Upper lobe of left lung (tissue), 6 donors: ENCODE measurements at regions not wholly inside any gene's neighbourhood (a gene's known extent, or its start where the extent isn't known, plus 50 kb on each side); places are given as distances from the start of the nearest gene placed in this dataset.

Experiments used
- ATAC-seq, 2 donors: fragments of 200-7000 bp; cut with Tn5 transposase; one replicate each; pipeline ENCODE4 v1.9.1; 2022; ENCODE audit warnings: mild to moderate bottlenecking in 2 of 2, moderate library complexity in 2 of 2; ENCODE audit not compliant: low FRiP score in 2 of 2
- DNase-seq, 2 donors: peaks; one replicate each; pipeline ENCODE4 v3.0.0-alpha.2; 2019 to 2020
- H3K27ac ChIP-seq, 4 donors: fragments of 200-600 bp; sonication (generic); one replicate each; pipeline ENCODE4 v1.5.1; 2016 to 2019
- H3K27me3 ChIP-seq, 4 donors: fragments of 200-600 bp; sonication (generic); one replicate each; pipeline ENCODE4 v1.5.1; 2017 to 2019
- H3K36me3 ChIP-seq, 4 donors: fragments of 200-600 bp; sonication (generic); one replicate each; pipeline ENCODE4 v1.5.1; 2016 to 2019
- H3K4me1 ChIP-seq, 4 donors: fragments of 200-600 bp; sonication (generic); one replicate each; pipeline ENCODE4 v1.5.1; 2018 to 2019
- H3K4me3 ChIP-seq, 4 donors: fragments of 200-600 bp; sonication (generic); one replicate each; pipeline ENCODE4 v1.5.1; 2017 to 2019; ENCODE audit warnings: mild to moderate bottlenecking in 2 of 4, moderate library complexity in 1 of 4
- H3K9me3 ChIP-seq, 4 donors: fragments of 200-600 bp; sonication (generic); one replicate each; pipeline ENCODE4 v1.5.1; 2018 to 2019
- EP300 ChIP-seq, 4 donors: sonication (generic); formaldehyde crosslinking; IDR thresholded peaks; one replicate each; pipeline ENCODE4 v1.5.1; 2017; ENCODE audit warnings: antibody characterized with exemption in 4 of 4, control low read depth in 2 of 4
- POLR2A ChIP-seq, 4 donors: fragments of 450-650 bp; IDR thresholded peaks; one replicate each; pipeline ENCODE4 v1.5.1; 2016 to 2017; ENCODE audit warnings: antibody characterized with exemption in 4 of 4, mild to moderate bottlenecking in 2 of 4
- POLR2AphosphoS5 ChIP-seq, 2 donors: sonication (generic); formaldehyde crosslinking; IDR thresholded peaks; one replicate each; pipeline ENCODE4 v1.5.1; 2017; ENCODE audit warnings: antibody characterized with exemption in 2 of 2
- WGBS, 2 donors: methylation state at CpG; one replicate each; pipeline ENCODE4 v1.1.5; 2017 to 2018; 5-methylcytosine and 5-hydroxymethylcytosine counted together
- TF ChIP-seq, protein P1 (sequence below), 6 experiments: fragments of 450-650 bp in 4 of 6; fragments of 200-600 bp in 2 of 6; sonication (generic) in 2 of 6; IDR thresholded peaks; one replicate each; pipeline ENCODE4 v1.5.1; 2016 to 2019; ENCODE audit warnings: antibody characterized with exemption in 6 of 6
- donor health status: DM: no; HTN: no; CAD: no; lungs with moderate emphysema.
- donor health status: DM: no; HTN: yes; CAD: no; lungs with severe emphysema.

DNA sequence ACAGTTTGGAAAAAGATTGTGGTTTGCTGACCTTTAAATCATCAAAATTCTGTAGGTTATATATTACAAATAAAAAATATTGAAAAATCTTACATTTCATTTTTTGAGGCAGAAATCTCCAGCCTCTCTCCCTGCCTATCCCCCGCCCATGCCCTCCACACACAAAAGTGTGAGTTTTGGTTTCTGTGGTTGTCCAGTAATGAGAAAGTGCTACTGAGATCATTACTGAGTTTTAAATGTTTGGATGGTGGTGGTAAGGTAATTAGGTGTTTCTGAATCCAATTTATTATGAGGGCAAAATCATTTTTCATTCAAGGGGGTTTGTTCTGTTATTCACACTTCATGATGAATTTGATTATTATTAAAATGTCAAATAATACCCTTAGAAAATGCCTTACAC is 448.0 kb upstream of the SLC10A2 start:
- Histone ChIP-seq H3K27me3 (no peaks in the 10 kb centered on the region), H3K4me3 (no peak overlapping the region), H3K4me1 (no peaks in the 10 kb centered on the region), H3K36me3 (no peaks in the 10 kb centered on the region), H3K27ac (no peak overlapping the region), H3K9me3 (no peaks in the 10 kb centered on the region)
- 76 to 87% methylated on average over 1 of the region's 1 CpG for WGBS, 2 donors
- TF ChIP-seq POLR2AphosphoS5 (IDR thresholded peaks at IDR 0.05) (no peak), POLR2A (IDR thresholded peaks at IDR 0.05) (no peak), EP300 (IDR thresholded peaks at IDR 0.05) (no peak)
- TF ChIP-seq, protein P1, sequence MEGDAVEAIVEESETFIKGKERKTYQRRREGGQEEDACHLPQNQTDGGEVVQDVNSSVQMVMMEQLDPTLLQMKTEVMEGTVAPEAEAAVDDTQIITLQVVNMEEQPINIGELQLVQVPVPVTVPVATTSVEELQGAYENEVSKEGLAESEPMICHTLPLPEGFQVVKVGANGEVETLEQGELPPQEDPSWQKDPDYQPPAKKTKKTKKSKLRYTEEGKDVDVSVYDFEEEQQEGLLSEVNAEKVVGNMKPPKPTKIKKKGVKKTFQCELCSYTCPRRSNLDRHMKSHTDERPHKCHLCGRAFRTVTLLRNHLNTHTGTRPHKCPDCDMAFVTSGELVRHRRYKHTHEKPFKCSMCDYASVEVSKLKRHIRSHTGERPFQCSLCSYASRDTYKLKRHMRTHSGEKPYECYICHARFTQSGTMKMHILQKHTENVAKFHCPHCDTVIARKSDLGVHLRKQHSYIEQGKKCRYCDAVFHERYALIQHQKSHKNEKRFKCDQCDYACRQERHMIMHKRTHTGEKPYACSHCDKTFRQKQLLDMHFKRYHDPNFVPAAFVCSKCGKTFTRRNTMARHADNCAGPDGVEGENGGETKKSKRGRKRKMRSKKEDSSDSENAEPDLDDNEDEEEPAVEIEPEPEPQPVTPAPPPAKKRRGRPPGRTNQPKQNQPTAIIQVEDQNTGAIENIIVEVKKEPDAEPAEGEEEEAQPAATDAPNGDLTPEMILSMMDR (IDR thresholded peaks at IDR 0.05), result no peak
- no peak for ATAC-seq
- DNase-seq, result no peak

GRCh38 chr13:103510007-103510535 is 443.9 kb upstream of the SLC10A2 start:
- Histone ChIP-seq H3K4me1 (no peaks in the 10 kb centered on the region), H3K27ac (no peak overlapping the region), H3K4me3 (no peak overlapping the region), H3K36me3 (no peaks in the 10 kb centered on the region), H3K27me3 (no peaks in the 10 kb centered on the region), H3K9me3 (no peaks in the 10 kb centered on the region)
- 80 to 85% methylated on average over 13 of the region's 13 CpGs for WGBS, 2 donors
- TF ChIP-seq, protein P1 (IDR thresholded peaks at IDR 0.05), result no peak
- TF ChIP-seq EP300 (IDR thresholded peaks at IDR 0.05) (no peak), POLR2A (IDR thresholded peaks at IDR 0.05) (no peak), POLR2AphosphoS5 (IDR thresholded peaks at IDR 0.05) (no peak)
- ATAC-seq (no peak), DNase-seq (peak in 1 of 2 donors; percentile 47)

- Histone ChIP-seq H3K36me3 (no peaks in the 10 kb centered on the region), H3K9me3 (peaks cover 0 to 6% (median 0%) of the 10 kb centered on the region in 4 donors), H3K4me1 (no peaks in the 10 kb centered on the region), H3K4me3 (no peak overlapping the region), H3K27ac (no peak overlapping the region), H3K27me3 (no peaks in the 10 kb centered on the region)
- ATAC-seq, result no peak
- WGBS, 2 donors, result 92% methylated on average over 1 of the region's 1 CpG
- TF ChIP-seq EP300 (IDR thresholded peaks at IDR 0.05) (no peak), POLR2A (IDR thresholded peaks at IDR 0.05) (no peak), POLR2AphosphoS5 (IDR thresholded peaks at IDR 0.05) (no peak)
- TF ChIP-seq, protein P1 (IDR thresholded peaks at IDR 0.05), result no peak
- DNase-seq, result no peak
These were observed 431.2 kb upstream of the SLC10A2 start for GRCh38 chr13:103497404-103497803.

- Histone ChIP-seq H3K9me3 (no peaks in the 10 kb centered on the region), H3K4me1 (no peaks in the 10 kb centered on the region), H3K27me3 (no peaks in the 10 kb centered on the region), H3K27ac (no peak overlapping the region), H3K36me3 (no peaks in the 10 kb centered on the region), H3K4me3 (no peak overlapping the region)
- DNase-seq, result no peak
- TF ChIP-seq POLR2AphosphoS5 (IDR thresholded peaks at IDR 0.05) (no peak), EP300 (IDR thresholded peaks at IDR 0.05) (no peak), POLR2A (IDR thresholded peaks at IDR 0.05) (no peak)
- TF ChIP-seq, protein P1 (IDR thresholded peaks at IDR 0.05), result no peak
- 35 to 36% methylated on average over 2 of the region's 2 CpGs for WGBS, 2 donors
- ATAC-seq, result no peak
These were observed 421.6 kb upstream of the SLC10A2 start for GRCh38 chr13:103487841-103488240.

DNA sequence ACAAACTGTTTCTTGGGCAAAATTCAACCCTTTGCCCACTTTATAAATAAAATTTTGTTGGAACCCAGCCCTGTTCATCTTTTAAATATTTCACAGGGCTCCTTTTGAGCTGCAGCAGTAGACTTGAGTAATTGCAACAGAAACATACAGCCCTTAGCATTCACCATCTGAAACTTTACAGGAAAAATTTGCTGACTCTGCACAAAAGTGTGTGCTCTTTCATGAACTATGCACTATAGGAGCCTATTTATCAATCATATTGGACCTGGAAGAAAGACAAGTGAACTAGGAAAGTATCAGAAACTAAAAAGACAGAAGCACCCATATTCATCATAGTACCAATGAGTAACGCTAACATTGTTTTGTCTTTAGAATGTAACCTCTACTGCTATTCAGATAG is 406.9 kb upstream of the SLC10A2 start:
- TF ChIP-seq POLR2A (IDR thresholded peaks at IDR 0.05) (no peak), POLR2AphosphoS5 (IDR thresholded peaks at IDR 0.05) (no peak), EP300 (IDR thresholded peaks at IDR 0.05) (no peak)
- TF ChIP-seq, protein P1 (IDR thresholded peaks at IDR 0.05), result no peak
- ATAC-seq (no peak), DNase-seq (no peak)
- Histone ChIP-seq H3K4me3 (no peak overlapping the region), H3K27ac (no peak overlapping the region), H3K9me3 (no peaks in the 10 kb centered on the region), H3K36me3 (no peaks in the 10 kb centered on the region), H3K4me1 (no peaks in the 10 kb centered on the region), H3K27me3 (no peaks in the 10 kb centered on the region)
- WGBS, 2 donors, result 89 to 94% methylated on average over 1 of the region's 1 CpG
